ENCODE measurements at regions not wholly inside any gene's neighbourhood (a gene's known extent, or its start where the extent isn't known, plus 50 kb on each side); places are given as distances from the start of the nearest gene placed in this dataset.
"Not testable (repeated sequence)": the region's sequence is repeated elsewhere in the genome, so short reads cannot be mapped to it uniquely, and the experiment has no call there.

DNA sequence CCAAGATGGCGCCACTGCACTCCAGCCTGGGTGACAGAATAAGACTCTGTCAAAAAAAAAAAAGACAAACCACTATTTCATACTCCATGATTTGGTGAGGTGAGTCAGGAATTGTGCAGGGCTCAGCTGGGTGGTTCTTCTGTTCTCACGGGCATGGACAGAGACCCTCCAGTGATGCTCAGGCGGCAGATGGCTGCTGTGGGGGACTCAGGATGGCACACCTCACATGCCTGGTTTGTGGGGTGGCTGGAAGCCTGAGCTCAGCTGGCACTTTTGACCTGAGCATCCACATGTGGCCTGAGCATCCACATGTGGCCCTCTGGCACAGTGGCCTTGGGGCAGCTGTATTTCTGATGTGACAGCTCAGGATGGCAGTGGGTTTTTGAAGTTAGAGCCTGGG is 217.2 kb downstream of the IRX2 start:
- H3K27ac Mint-ChIP-seq (ENCODE audit: unreplicated experiment): no peak overlapping the region
- H3K9me3 Mint-ChIP-seq (ENCODE audit: unreplicated experiment): no peaks in the 10 kb centered on the region
- H3K27me3 Mint-ChIP-seq (ENCODE audit: unreplicated experiment): no peaks in the 10 kb centered on the region
- TF ChIP-seq, protein P1, sequence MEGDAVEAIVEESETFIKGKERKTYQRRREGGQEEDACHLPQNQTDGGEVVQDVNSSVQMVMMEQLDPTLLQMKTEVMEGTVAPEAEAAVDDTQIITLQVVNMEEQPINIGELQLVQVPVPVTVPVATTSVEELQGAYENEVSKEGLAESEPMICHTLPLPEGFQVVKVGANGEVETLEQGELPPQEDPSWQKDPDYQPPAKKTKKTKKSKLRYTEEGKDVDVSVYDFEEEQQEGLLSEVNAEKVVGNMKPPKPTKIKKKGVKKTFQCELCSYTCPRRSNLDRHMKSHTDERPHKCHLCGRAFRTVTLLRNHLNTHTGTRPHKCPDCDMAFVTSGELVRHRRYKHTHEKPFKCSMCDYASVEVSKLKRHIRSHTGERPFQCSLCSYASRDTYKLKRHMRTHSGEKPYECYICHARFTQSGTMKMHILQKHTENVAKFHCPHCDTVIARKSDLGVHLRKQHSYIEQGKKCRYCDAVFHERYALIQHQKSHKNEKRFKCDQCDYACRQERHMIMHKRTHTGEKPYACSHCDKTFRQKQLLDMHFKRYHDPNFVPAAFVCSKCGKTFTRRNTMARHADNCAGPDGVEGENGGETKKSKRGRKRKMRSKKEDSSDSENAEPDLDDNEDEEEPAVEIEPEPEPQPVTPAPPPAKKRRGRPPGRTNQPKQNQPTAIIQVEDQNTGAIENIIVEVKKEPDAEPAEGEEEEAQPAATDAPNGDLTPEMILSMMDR (IDR thresholded peaks at IDR 0.05): no peak
- H3K36me3 Mint-ChIP-seq (ENCODE audit: unreplicated experiment): no peaks in the 10 kb centered on the region
- DNase-seq (ENCODE audit: extremely low spot score, unreplicated experiment): no peak
- no peaks in the 10 kb centered on the region for H3K4me1 Mint-ChIP-seq (ENCODE audit: unreplicated experiment)
- no peak overlapping the region for H3K4me3 Mint-ChIP-seq (ENCODE audit: unreplicated experiment)

DNA sequence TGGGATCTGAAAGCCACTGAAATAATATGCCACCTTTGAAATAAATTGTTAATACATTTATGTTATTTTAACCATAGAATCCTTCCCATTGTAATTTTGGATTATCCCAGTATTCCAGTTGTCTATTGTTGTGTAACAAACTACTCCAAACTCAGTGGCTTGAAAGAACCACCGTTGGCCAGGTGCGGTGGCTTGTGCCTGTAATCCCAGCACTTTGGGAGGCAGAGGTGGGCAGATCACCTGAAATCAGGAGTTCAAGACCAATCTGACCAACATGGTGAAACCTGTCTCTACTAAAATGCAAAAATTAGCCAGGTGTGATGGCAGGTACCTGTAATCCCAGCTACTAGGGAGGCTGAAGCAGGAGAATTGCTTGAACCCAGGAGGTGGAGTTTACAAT is 217.6 kb downstream of the IRX2 start:
- H3K4me3 Mint-ChIP-seq (ENCODE audit: unreplicated experiment); H3K4me1 Mint-ChIP-seq (ENCODE audit: unreplicated experiment); H3K36me3 Mint-ChIP-seq (ENCODE audit: unreplicated experiment); H3K27me3 Mint-ChIP-seq (ENCODE audit: unreplicated experiment); DNase-seq (ENCODE audit: extremely low spot score, unreplicated experiment); H3K27ac Mint-ChIP-seq (ENCODE audit: unreplicated experiment); H3K9me3 Mint-ChIP-seq (ENCODE audit: unreplicated experiment): not testable (repeated sequence)

DNA sequence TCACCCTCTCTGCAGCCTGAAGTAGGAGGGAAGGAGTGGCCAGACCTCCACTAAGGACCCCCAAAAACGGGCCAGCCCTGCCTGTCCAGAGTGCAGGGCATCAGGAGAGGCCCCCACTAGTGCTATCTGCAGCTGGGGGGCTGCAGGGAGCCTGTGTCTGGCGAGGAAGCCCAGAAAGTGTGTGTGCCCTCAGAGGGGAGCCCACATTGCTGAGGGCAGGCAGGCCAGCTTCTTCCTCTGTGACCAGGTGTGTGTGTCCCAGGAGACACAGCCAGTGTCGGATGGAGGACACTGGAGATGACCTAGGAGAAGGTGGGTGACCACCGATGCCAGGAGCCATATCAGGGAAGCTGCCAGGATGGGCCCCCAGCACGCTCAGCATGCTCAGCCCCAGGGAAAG is 218.7 kb downstream of the IRX2 start:
- no peak for DNase-seq (ENCODE audit: extremely low spot score, unreplicated experiment)
- Mint-ChIP-seq H3K4me3 (ENCODE audit: unreplicated experiment) (no peak overlapping the region), H3K4me1 (ENCODE audit: unreplicated experiment) (no peaks in the 10 kb centered on the region), H3K27ac (ENCODE audit: unreplicated experiment) (no peak overlapping the region), H3K36me3 (ENCODE audit: unreplicated experiment) (no peaks in the 10 kb centered on the region), H3K27me3 (ENCODE audit: unreplicated experiment) (no peaks in the 10 kb centered on the region), H3K9me3 (ENCODE audit: unreplicated experiment) (peaks cover 3% of the 10 kb centered on the region)
- TF ChIP-seq, protein P1 (IDR thresholded peaks at IDR 0.05): no peak

DNA sequence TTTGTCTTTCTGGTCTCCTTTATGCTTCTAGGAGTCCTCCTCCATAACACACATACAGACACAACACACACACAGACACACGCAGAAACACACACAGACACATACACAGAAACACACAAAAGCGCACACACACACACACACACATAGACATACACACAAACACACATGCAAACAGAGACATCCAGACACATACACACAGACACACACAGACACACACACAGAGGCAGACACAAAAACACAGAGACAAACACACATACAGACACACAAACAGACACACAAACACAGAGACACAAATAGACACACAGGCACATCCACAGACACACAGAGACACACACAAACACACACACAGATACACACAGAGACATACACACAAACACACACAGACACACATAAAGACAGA is 220.2 kb downstream of the IRX2 start:
- H3K9me3 Mint-ChIP-seq (ENCODE audit: unreplicated experiment): peaks cover 10% of the 10 kb centered on the region
- H3K27me3 Mint-ChIP-seq (ENCODE audit: unreplicated experiment): no peaks in the 10 kb centered on the region
- no peak overlapping the region for H3K4me3 Mint-ChIP-seq (ENCODE audit: unreplicated experiment)
- no peaks in the 10 kb centered on the region for H3K36me3 Mint-ChIP-seq (ENCODE audit: unreplicated experiment)
- TF ChIP-seq, protein P1 (IDR thresholded peaks at IDR 0.05): no peak
- DNase-seq (ENCODE audit: extremely low spot score, unreplicated experiment): no peak
- no peak overlapping the region for H3K27ac Mint-ChIP-seq (ENCODE audit: unreplicated experiment)
- no peaks in the 10 kb centered on the region for H3K4me1 Mint-ChIP-seq (ENCODE audit: unreplicated experiment)

DNA sequence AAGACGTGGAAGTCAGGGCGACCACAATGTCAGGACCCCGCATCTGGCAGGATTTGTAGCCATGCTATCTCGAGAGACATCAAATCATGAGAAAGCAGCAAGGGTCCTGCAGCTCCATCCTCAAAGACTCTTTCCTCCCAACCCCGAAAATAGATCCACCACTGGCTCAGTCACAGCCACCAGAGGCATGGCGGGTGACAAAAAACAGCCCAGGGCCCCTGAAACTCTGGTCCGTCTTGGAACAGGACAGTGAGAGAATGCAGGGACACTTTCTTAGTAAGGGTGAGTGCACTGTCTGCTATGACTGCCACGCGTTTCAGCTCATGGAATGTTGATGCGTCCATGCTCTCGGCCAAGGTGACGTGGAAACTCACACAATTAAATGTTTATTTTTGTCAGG is 220.9 kb downstream of the IRX2 start:
- no peak overlapping the region for H3K4me3 Mint-ChIP-seq (ENCODE audit: unreplicated experiment)
- peaks cover 17% of the 10 kb centered on the region for H3K9me3 Mint-ChIP-seq (ENCODE audit: unreplicated experiment)
- H3K4me1 Mint-ChIP-seq (ENCODE audit: unreplicated experiment): no peaks in the 10 kb centered on the region
- no peak for DNase-seq (ENCODE audit: extremely low spot score, unreplicated experiment)
- no peaks in the 10 kb centered on the region for H3K36me3 Mint-ChIP-seq (ENCODE audit: unreplicated experiment)
- TF ChIP-seq, protein P1 (IDR thresholded peaks at IDR 0.05): no peak
- no peaks in the 10 kb centered on the region for H3K27me3 Mint-ChIP-seq (ENCODE audit: unreplicated experiment)
- H3K27ac Mint-ChIP-seq (ENCODE audit: unreplicated experiment): no peak overlapping the region
